HG03135 (cell line): ENCODE measurements at regions not wholly inside any gene's neighbourhood (a gene's known extent, or its start where the extent isn't known, plus 50 kb on each side); places are given as distances from the start of the nearest gene placed in this dataset.
A peak's percentile ranks its signal among the peaks of the same experiment; 100 is the strongest.
"Not testable (repeated sequence)": the region's sequence is repeated elsewhere in the genome, so short reads cannot be mapped to it uniquely, and the experiment has no call there.

Source experiments
- ATAC-seq: cut with Tn5 transposase; IDR thresholded peaks from one replicate; pipeline ENCODE4 v1.9.1; 2021; ENCODE audit warnings: mild to moderate bottlenecking, moderate library complexity; ENCODE audit not compliant: unreplicated experiment

- ATAC-seq: no peak
These were observed 93.1 kb upstream of the BCAR3 start for GRCh38 chr1:93774707-93775106.

- no peak for ATAC-seq
These were observed 91.6 kb upstream of the BCAR3 start for GRCh38 chr1:93773049-93773838.

- ATAC-seq: no peak
These were observed 90.2 kb upstream of the BCAR3 start for GRCh38 chr1:93771843-93772242.

GRCh38 chr1:93770640-93771039 is 89.0 kb upstream of the BCAR3 start:
- no peak for ATAC-seq

- no peak for ATAC-seq
These were observed 88.1 kb upstream of the BCAR3 start for GRCh38 chr1:93769777-93770176.

GRCh38 chr1:93768380-93768863 is 86.8 kb upstream of the BCAR3 start:
- ATAC-seq: no peak

- no peak for ATAC-seq
These were observed 84.8 kb upstream of the BCAR3 start for GRCh38 chr1:93766451-93766850.

GRCh38 chr1:93765099-93765498 is 83.5 kb upstream of the BCAR3 start:
- ATAC-seq: no peak

GRCh38 chr1:93764366-93764750 is 82.7 kb upstream of the BCAR3 start:
- no peak for ATAC-seq

- no peak for ATAC-seq
These were observed 82.2 kb upstream of the BCAR3 start for GRCh38 chr1:93763704-93764365.

GRCh38 chr1:93758842-93759515 is 77.3 kb upstream of the BCAR3 start:
- no peak for ATAC-seq

GRCh38 chr1:93757256-93758036 is 75.8 kb upstream of the BCAR3 start:
- ATAC-seq: no peak

GRCh38 chr1:93756657-93757056 is 75.0 kb upstream of the BCAR3 start:
- ATAC-seq: no peak

- not testable (repeated sequence) for ATAC-seq
These were observed 73.6 kb upstream of the BCAR3 start for GRCh38 chr1:93755251-93755715.

- no peak for ATAC-seq
These were observed 72.4 kb upstream of the BCAR3 start for GRCh38 chr1:93753791-93754763.

- no peak for ATAC-seq
These were observed 70.0 kb upstream of the BCAR3 start for GRCh38 chr1:93751377-93752250.

GRCh38 chr1:93750955-93751354 is 69.3 kb upstream of the BCAR3 start:
- ATAC-seq: no peak

GRCh38 chr1:93749894-93750301 is 68.3 kb upstream of the BCAR3 start:
- peak; percentile 52 for ATAC-seq

GRCh38 chr1:93749487-93749886 is 67.8 kb upstream of the BCAR3 start:
- ATAC-seq: no peak
